Retinal pigment epithelial cell (primary cell): ENCODE measurements at regions not wholly inside any gene's neighbourhood (a gene's known extent, or its start where the extent isn't known, plus 50 kb on each side); places are given as distances from the start of the nearest gene placed in this dataset.

ENCODE experiments used
- DNase-seq: peaks from one replicate; pipeline ENCODE4 v3.0.0-alpha.2; 2010; ENCODE audit warnings: low read depth
- H3K4me3 ChIP-seq: 2 replicates; pipeline ENCODE4 v1.5.1; 2011; ENCODE audit warnings: mild to moderate bottlenecking, low read length, control low read depth, moderate library complexity
- TF ChIP-seq, protein P1 (sequence below): conservative IDR thresholded peaks from 2 replicates; pipeline ENCODE4 v1.5.1; 2011; ENCODE audit warnings: low read depth, low read length, control low read depth, inconsistent platforms

DNA sequence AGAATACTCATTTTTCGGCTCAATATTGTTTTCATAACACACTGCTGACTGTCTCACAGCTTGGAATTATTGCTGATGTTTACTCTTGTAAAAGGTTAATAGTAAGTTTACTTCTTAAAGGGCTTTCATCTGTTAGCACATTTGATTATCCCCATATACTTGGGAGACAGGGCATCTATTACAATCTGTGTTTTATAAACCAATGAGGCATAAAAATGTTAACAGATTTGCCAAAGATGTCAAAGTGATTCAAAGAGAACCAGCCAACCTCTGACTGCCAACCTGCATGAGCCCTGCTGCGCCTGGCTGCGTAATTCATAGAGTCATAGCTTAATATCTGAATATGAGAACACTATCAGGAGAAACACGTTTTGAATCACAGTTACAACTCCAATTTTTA, 665.6 kb downstream of the TRIML1 start:
- TF ChIP-seq, protein P1, sequence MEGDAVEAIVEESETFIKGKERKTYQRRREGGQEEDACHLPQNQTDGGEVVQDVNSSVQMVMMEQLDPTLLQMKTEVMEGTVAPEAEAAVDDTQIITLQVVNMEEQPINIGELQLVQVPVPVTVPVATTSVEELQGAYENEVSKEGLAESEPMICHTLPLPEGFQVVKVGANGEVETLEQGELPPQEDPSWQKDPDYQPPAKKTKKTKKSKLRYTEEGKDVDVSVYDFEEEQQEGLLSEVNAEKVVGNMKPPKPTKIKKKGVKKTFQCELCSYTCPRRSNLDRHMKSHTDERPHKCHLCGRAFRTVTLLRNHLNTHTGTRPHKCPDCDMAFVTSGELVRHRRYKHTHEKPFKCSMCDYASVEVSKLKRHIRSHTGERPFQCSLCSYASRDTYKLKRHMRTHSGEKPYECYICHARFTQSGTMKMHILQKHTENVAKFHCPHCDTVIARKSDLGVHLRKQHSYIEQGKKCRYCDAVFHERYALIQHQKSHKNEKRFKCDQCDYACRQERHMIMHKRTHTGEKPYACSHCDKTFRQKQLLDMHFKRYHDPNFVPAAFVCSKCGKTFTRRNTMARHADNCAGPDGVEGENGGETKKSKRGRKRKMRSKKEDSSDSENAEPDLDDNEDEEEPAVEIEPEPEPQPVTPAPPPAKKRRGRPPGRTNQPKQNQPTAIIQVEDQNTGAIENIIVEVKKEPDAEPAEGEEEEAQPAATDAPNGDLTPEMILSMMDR, result no peak
- no peak overlapping the region for H3K4me3 ChIP-seq
- no peak for DNase-seq

DNA sequence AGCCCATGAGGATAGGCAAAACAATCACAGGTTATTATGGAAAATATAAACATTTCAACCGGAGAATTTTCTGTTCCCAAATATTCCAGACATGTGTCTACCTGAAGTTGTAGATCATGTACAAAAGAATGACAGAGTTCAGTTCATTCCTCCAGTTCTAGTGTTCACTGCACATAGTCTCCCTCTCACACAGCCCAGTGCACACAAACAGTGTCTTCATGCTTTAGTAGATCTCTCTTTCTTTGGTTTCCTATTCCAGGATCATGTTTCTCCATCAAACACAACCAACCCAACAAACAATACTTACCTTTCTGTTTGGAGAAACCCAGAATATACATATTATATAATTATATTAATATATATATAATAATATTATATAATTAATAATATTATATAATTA, 671.9 kb downstream of the TRIML1 start:
- TF ChIP-seq, protein P1, result no peak

DNA sequence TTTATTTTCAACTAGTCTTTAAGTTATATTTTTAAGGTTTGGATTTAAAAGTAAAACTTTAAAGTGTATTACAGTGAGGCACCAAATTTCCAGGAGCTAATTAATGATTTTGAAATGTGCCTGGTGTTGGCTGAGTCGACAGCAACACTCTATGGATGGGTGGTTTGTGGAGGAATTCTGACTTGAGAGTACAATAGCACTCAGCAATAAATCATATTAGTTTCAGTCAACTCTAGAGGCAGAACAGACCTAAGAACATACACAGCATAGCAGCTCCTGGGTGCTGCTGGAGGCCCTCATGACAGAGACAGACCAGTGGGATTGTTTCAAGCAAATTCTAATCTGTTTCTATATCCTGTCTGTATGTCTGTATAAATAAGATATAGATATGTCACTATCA, 673.4 kb downstream of the TRIML1 start:
- H3K4me3 ChIP-seq, result no peak overlapping the region
- no peak for DNase-seq
- TF ChIP-seq, protein P1, result no peak

More for the DNA sequence above, 671.9 kb downstream of the TRIML1 start:
- DNase-seq, result no peak
- H3K4me3 ChIP-seq, result no peak overlapping the region

DNA sequence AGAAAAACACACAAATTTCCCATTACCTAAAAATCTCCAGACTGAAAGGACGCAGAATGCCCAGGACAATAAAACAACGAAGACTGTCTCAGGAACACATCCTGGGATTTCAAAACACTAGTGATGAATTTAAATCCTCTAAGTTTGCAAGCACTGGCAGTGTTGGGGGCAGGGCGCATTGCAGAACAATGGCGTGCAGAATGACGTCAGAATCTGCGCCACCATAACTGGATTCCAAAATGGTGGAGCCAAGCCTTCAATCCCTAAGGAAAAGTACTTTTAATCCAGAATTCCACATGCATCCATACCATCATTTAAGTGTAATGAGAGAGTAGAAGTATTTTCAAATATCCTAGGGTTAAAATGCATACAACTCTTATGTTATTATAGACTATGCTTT, 679.1 kb downstream of the TRIML1 start:
- TF ChIP-seq, protein P1, result no peak
- no peak for DNase-seq

DNA sequence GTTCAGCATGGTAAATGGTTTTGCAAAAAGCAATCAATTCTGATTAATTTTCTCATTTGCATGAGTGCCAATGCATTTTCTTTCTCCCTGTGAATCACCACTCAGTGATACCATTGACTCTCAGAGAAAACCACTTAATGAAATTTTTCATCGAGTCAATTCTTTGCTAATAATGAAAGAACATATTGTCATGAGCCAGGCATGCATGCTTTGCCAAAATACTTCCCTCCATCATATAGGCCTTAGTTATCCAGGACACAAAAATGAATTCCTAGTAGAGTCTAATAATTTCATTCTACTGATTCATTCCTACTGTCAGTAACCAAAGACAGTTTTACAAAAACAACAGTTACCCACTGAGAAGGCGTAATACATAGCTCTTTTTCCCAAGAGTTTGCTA, 680.0 kb downstream of the TRIML1 start:
- TF ChIP-seq, protein P1, result no peak
- H3K4me3 ChIP-seq, result no peak overlapping the region
- no peak for DNase-seq

More for the DNA sequence above, 679.1 kb downstream of the TRIML1 start:
- no peak overlapping the region for H3K4me3 ChIP-seq

DNA sequence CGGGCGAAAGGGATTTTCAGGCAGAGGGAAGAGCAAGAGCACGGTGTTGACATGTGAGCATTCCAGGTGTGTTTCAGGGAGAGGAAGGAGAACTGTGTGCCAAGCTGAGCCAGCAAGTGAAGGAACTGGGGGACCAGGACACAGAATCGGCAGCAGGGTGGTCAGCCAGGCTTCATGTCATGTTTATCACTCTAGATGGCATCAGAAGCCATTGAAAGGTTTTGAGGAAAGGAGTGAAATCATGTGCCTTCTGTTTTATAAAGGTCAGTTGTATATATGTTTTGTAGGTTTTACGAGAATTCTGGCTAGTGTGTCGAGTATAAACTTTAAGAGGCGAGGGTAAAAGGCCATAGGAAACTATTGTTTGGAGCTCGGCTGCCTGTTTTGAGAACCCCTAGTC, 682.3 kb downstream of the TRIML1 start:
- no peak overlapping the region for H3K4me3 ChIP-seq
- TF ChIP-seq, protein P1, result no peak
- DNase-seq, result no peak

DNA sequence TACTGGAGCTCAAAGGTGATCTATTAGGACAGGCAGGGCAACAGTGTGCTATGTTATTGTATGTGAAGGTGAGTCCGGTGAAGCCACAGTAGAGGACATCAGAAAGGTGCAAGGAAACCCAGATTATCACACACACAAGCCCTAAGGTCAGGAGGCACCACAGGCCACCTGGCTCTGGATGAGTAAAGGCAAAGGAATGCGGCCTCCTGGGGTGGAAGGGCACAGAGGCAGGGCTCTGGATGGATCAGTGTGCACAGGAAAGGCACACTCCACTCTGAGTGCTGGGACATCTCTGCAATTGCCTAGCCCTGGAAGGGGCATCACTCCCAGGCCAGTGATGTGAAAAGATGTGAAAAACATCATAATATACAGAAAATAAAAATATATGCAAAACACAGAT, 683.5 kb downstream of the TRIML1 start:
- no peak for DNase-seq
- TF ChIP-seq, protein P1, result no peak

More for the DNA sequence above, 683.5 kb downstream of the TRIML1 start:
- no peak overlapping the region for H3K4me3 ChIP-seq
